ENCODE measurements at regions not wholly inside any gene's neighbourhood (a gene's known extent, or its start where the extent isn't known, plus 50 kb on each side); places are given as distances from the start of the nearest gene placed in this dataset.

- Histone ChIP-seq H3K27me3 (ENCODE audit: control insufficient read depth, insufficient read depth, low read length, poor library complexity, severe bottlenecking) (no peaks in the 10 kb centered on the region), H3K27ac (ENCODE audit: low read depth, low read length) (no peak overlapping the region), H3K4me3 (ENCODE audit: low read length) (no peak overlapping the region), H3K9ac (ENCODE audit: extremely low read depth, low read length, poor library complexity, severe bottlenecking) (no peak overlapping the region), H3K36me3 (ENCODE audit: control insufficient read depth, insufficient read depth, low read length) (no peaks in the 10 kb centered on the region), H3K4me1 (ENCODE audit: control insufficient read depth, insufficient read depth, low read length) (no peaks in the 10 kb centered on the region), H3K9me3 (ENCODE audit: control insufficient read depth, low read length) (no peaks in the 10 kb centered on the region)
- Mint-ChIP-seq H3K36me3 (ENCODE audit: low read depth) (no peaks in the 10 kb centered on the region), H3K4me3 (no peak overlapping the region), H3K27ac (no peak overlapping the region), H3K9me3 (peaks cover 3% of the 10 kb centered on the region), H3K27me3 (ENCODE audit: insufficient read depth) (peaks cover 1% of the 10 kb centered on the region), H3K4me1 (no peaks in the 10 kb centered on the region)
- no peak for DNase-seq
- TF ChIP-seq, protein P1, sequence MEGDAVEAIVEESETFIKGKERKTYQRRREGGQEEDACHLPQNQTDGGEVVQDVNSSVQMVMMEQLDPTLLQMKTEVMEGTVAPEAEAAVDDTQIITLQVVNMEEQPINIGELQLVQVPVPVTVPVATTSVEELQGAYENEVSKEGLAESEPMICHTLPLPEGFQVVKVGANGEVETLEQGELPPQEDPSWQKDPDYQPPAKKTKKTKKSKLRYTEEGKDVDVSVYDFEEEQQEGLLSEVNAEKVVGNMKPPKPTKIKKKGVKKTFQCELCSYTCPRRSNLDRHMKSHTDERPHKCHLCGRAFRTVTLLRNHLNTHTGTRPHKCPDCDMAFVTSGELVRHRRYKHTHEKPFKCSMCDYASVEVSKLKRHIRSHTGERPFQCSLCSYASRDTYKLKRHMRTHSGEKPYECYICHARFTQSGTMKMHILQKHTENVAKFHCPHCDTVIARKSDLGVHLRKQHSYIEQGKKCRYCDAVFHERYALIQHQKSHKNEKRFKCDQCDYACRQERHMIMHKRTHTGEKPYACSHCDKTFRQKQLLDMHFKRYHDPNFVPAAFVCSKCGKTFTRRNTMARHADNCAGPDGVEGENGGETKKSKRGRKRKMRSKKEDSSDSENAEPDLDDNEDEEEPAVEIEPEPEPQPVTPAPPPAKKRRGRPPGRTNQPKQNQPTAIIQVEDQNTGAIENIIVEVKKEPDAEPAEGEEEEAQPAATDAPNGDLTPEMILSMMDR (conservative IDR thresholded peaks at IDR 0.05) = no peak
- WGBS, 2 experiments (ENCODE audit: insufficient coverage in 1 of 2, insufficient read length in 1 of 2) = 87 to 100% methylated on average over 2 to 3 of the region's 3 CpGs
Measured at GRCh38 chr21:20603236-20603635, 395.0 kb upstream of the NCAM2 start.

GRCh38 chr21:20611008-20611407 lies 387.2 kb upstream of the NCAM2 start:
- no peak overlapping the region for H3K27ac Mint-ChIP-seq
- H3K4me3 ChIP-seq (ENCODE audit: low read length) = no peak overlapping the region
- no peak overlapping the region for H3K4me3 Mint-ChIP-seq
- H3K9me3 ChIP-seq (ENCODE audit: control insufficient read depth, low read length) = no peaks in the 10 kb centered on the region
- H3K4me1 ChIP-seq (ENCODE audit: control insufficient read depth, insufficient read depth, low read length) = no peaks in the 10 kb centered on the region
- DNase-seq = no peak
- TF ChIP-seq, protein P1 (conservative IDR thresholded peaks at IDR 0.05) = no peak
- peaks cover 9% of the 10 kb centered on the region for H3K9me3 Mint-ChIP-seq
- peaks cover 51% of the 10 kb centered on the region for H3K27me3 Mint-ChIP-seq (ENCODE audit: insufficient read depth)
- H3K9ac ChIP-seq (ENCODE audit: extremely low read depth, low read length, poor library complexity, severe bottlenecking) = no peak overlapping the region
- no peak overlapping the region for H3K27ac ChIP-seq (ENCODE audit: low read depth, low read length)
- H3K4me1 Mint-ChIP-seq = no peaks in the 10 kb centered on the region
- no peaks in the 10 kb centered on the region for H3K36me3 Mint-ChIP-seq (ENCODE audit: low read depth)
- no peaks in the 10 kb centered on the region for H3K36me3 ChIP-seq (ENCODE audit: control insufficient read depth, insufficient read depth, low read length)
- no peaks in the 10 kb centered on the region for H3K27me3 ChIP-seq (ENCODE audit: control insufficient read depth, insufficient read depth, low read length, poor library complexity, severe bottlenecking)
- WGBS, 2 experiments (ENCODE audit: insufficient coverage in 1 of 2, insufficient read length in 1 of 2) = 91 to 100% methylated on average over 1 to 4 of the region's 4 CpGs

DNA sequence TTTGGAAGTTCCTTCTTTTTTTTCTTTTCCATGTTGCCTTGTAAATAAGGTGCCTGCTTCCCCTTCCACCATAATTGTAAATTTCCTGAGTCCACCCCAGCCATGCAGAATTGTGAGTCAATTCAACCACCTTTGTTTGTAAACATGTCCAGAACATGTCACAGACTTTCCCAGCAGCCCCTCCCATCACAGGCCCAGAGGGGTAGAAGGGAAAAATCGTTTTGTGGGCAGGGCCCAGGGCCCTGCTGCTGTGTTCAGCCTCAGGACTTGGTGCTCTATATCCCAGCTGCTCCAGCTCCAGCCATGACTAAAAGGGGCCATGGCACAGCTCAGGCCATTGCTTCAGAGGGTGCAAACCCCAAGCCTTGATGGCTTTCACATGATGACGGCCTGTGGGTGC lies 384.6 kb upstream of the NCAM2 start:
- Mint-ChIP-seq H3K27ac (no peak overlapping the region), H3K36me3 (ENCODE audit: low read depth) (no peaks in the 10 kb centered on the region), H3K27me3 (ENCODE audit: insufficient read depth) (peaks cover 68% of the 10 kb centered on the region), H3K4me3 (no peak overlapping the region), H3K4me1 (peaks cover 13% of the 10 kb centered on the region), H3K9me3 (peaks cover 6% of the 10 kb centered on the region)
- Histone ChIP-seq H3K4me1 (ENCODE audit: control insufficient read depth, insufficient read depth, low read length) (no peaks in the 10 kb centered on the region), H3K9me3 (ENCODE audit: control insufficient read depth, low read length) (no peaks in the 10 kb centered on the region), H3K27me3 (ENCODE audit: control insufficient read depth, insufficient read depth, low read length, poor library complexity, severe bottlenecking) (no peaks in the 10 kb centered on the region), H3K9ac (ENCODE audit: extremely low read depth, low read length, poor library complexity, severe bottlenecking) (no peak overlapping the region), H3K36me3 (ENCODE audit: control insufficient read depth, insufficient read depth, low read length) (no peaks in the 10 kb centered on the region), H3K4me3 (ENCODE audit: low read length) (no peak overlapping the region), H3K27ac (ENCODE audit: low read depth, low read length) (no peak overlapping the region)
- WGBS, 2 experiments (ENCODE audit: insufficient coverage in 1 of 2, insufficient read length in 1 of 2) = 89 to 100% methylated on average over 1 to 2 of the region's 2 CpGs
- DNase-seq = no peak
- TF ChIP-seq, protein P1 (conservative IDR thresholded peaks at IDR 0.05) = no peak

Measured in endodermal cell (in vitro differentiated cells).